ENCODE measurements at regions not wholly inside any gene's neighbourhood (a gene's known extent, or its start where the extent isn't known, plus 50 kb on each side); places are given as distances from the start of the nearest gene placed in this dataset.
A peak's percentile ranks its signal among the peaks of the same experiment; 100 is the strongest.

DNA sequence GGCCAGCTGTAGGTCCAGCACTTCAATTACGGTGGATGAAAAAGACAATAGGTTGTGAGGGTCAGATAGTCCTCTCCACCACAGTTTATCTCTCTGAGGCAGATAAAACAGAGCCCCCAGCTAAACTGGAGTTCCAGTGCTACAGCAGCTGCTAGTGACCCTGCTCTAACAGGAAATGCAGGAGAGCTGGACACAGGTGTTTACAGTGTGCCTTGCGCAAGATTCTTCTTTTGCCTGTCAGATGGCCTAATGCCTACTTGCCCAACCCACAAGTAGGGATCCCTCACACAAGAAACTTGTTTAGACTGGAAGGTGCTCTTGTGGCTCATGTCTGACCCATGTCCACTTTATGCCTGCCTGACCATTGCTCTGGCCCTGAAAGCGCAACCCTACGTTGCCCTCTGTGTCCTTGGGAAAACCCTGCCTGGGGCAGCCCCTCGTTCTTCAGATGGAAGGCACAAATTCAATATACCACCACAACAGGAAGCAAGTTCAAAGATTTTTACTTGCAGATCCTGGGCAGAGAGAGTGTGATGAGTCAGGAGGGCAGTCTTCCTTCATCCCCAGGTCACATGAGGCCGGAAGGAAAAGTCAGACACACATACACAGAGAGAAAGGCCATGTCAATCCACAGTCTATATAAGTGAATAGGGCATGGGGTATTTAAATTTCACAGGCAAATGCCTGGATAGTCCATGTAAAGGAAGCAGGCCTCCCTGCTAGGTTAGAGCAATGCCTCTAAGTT is 105.1 kb upstream of the ADGRL3 start:
- no peak overlapping the region for H2BK20ac ChIP-seq (ENCODE audit: low read length)
- CTCF ChIA-PET (ENCODE audit: partially characterized antibody): no interaction called here

More for the DNA sequence above, 105.1 kb upstream of the ADGRL3 start:
- H4K8ac ChIP-seq (ENCODE audit: extremely low read depth, insufficient read depth, low read length): no peak overlapping the region
- DNase-seq (ENCODE audit: low read depth in 1 of 2, low spot score in 2 of 2): no peak
- H3K27ac ChIP-seq (ENCODE audit: low read depth, low read length): no peak overlapping the region
- no peak overlapping the region for H4K5ac ChIP-seq (ENCODE audit: insufficient read length, low read depth, low read length)
- no peak overlapping the region for H4K91ac ChIP-seq (replicated peaks; ENCODE audit: insufficient read length, low read length)
- FAIRE-seq: no peak
- H3K23me2 ChIP-seq (ENCODE audit: low read depth, low read length): no peaks in the 10 kb centered on the region
- H3K4me1 ChIP-seq (replicated peaks in 1 of 4; ENCODE audit: control insufficient read depth in 3 of 4, insufficient read depth in 4 of 4, low read length in 3 of 4): no peaks in the 10 kb centered on the region
- H4K20me1 ChIP-seq (replicated peaks in 1 of 2; ENCODE audit: control insufficient read depth in 1 of 2, insufficient read depth in 2 of 2, low read length in 2 of 2): no peaks in the 10 kb centered on the region
- TF ChIP-seq CHD1 (IDR thresholded peaks at IDR 0.05; ENCODE audit: low read depth, low read length) (no peak), GTF2F1 (IDR thresholded peaks at IDR 0.05; ENCODE audit: borderline replicate concordance, low read depth, low read length) (no peak), EP300 (IDR thresholded peaks at IDR 0.05; ENCODE audit: borderline replicate concordance in 1 of 2, low read depth in 2 of 2, low read length in 2 of 2) (no peak), CEBPB (IDR thresholded peaks at IDR 0.05; ENCODE audit: low read depth, low read length) (peak; percentile 36; the same call in 1 of the 2 replicates)
- H3K79me1 ChIP-seq (ENCODE audit: low read depth, low read length): no peaks in the 10 kb centered on the region
- H3K36me3 ChIP-seq (ENCODE audit: control insufficient read depth in 2 of 4, insufficient read depth in 4 of 4, low read length in 3 of 4): no peaks in the 10 kb centered on the region
- H2BK120ac ChIP-seq (replicated peaks; ENCODE audit: low read depth, low read length): no peak overlapping the region
- H2BK15ac ChIP-seq (ENCODE audit: low read length): no peak overlapping the region
- no peak overlapping the region for H3K4me2 ChIP-seq (ENCODE audit: insufficient read depth in 1 of 2, low read depth in 2 of 2, low read length in 2 of 2)
- no peak overlapping the region for H2BK12ac ChIP-seq (ENCODE audit: low read depth, low read length)
- H3K27me3 ChIP-seq (replicated peaks in 1 of 4; ENCODE audit: control insufficient read depth in 3 of 4, extremely low read depth in 1 of 4, insufficient read depth in 3 of 4, low read length in 3 of 4): no peaks in the 10 kb centered on the region
- peak overlapping the region; percentile 71; the same call in 1 of the 2 replicates for H2AFZ ChIP-seq (ENCODE audit: low read length)
- H3K9ac ChIP-seq (replicated peaks in 1 of 4; ENCODE audit: extremely low read depth in 1 of 4, low read depth in 3 of 4, low read length in 3 of 4): no peak overlapping the region
- H3K18ac ChIP-seq (ENCODE audit: extremely low read depth, low read length): no peak overlapping the region
- POLR2A ChIA-PET (ENCODE audit: partially characterized antibody): no interaction called here
- H2BK5ac ChIP-seq (ENCODE audit: low read depth, low read length): no peak overlapping the region; the same call in 1 of the 2 replicates
- no peak overlapping the region for H3K4ac ChIP-seq (replicated peaks; ENCODE audit: insufficient read length, low read depth, low read length)
- H2AK5ac ChIP-seq (ENCODE audit: low read depth, low read length): no peak overlapping the region
- H3K79me2 ChIP-seq (ENCODE audit: control insufficient read depth in 1 of 2, insufficient read depth in 2 of 2, low read length in 2 of 2): no peaks in the 10 kb centered on the region
- H3K4me3 ChIP-seq (ENCODE audit: extremely low read depth in 1 of 4, insufficient read depth in 2 of 4, low read depth in 3 of 4, low read length in 4 of 4): no peak overlapping the region
- H3K9me3 ChIP-seq (ENCODE audit: insufficient read depth in 2 of 2, low read depth in 1 of 2, low read length in 1 of 2): no peaks in the 10 kb centered on the region
- WGBS, 2 experiments (ENCODE audit: extremely low coverage in 1 of 2, insufficient coverage in 1 of 2, insufficient read length in 1 of 2, insufficient replicate concordance in 2 of 2, low coverage in 1 of 2, low lambda C conversion rate in 2 of 2, missing lambda C conversion rate in 1 of 2): 94% methylated on average over 6 of the region's 6 CpGs; no CpG with 5 or more reads in 1 of the 2 experiments
- H3K56ac ChIP-seq (replicated peaks; ENCODE audit: insufficient read length, low read depth, low read length): no peak overlapping the region
- no peak overlapping the region for H3K23ac ChIP-seq (ENCODE audit: insufficient read length)
- no peak overlapping the region for H3K14ac ChIP-seq (ENCODE audit: insufficient read length)
